Stomach (tissue), 4 donors: ENCODE measurements at regions not wholly inside any gene's neighbourhood (a gene's known extent, or its start where the extent isn't known, plus 50 kb on each side); places are given as distances from the start of the nearest gene placed in this dataset.

Source experiments
- POLR2A ChIP-seq, 4 donors: fragments of 450-650 bp; IDR thresholded peaks; one replicate each; pipeline ENCODE4 v1.6.1; 2016; ENCODE audit warnings: antibody characterized with exemption in 4 of 4, control low read depth in 2 of 4, mild to moderate bottlenecking in 1 of 4, moderate library complexity in 1 of 4
- POLR2AphosphoS5 ChIP-seq, 3 donors: sonication (generic); formaldehyde crosslinking; IDR thresholded peaks; one replicate each; pipeline ENCODE4 v1.6.1; 2016; ENCODE audit warnings: antibody characterized with exemption in 3 of 3
- TF ChIP-seq, protein P1 (sequence below), 7 experiments: fragments of 450-650 bp in 4 of 7; fragments of 200-600 bp in 3 of 7; sonication (generic) in 3 of 7; IDR thresholded peaks; one replicate each; pipeline ENCODE4 v1.5.1; 2016 to 2019; ENCODE audit warnings: antibody characterized with exemption in 7 of 7, control low read depth in 2 of 7, mild to moderate bottlenecking in 1 of 7

DNA sequence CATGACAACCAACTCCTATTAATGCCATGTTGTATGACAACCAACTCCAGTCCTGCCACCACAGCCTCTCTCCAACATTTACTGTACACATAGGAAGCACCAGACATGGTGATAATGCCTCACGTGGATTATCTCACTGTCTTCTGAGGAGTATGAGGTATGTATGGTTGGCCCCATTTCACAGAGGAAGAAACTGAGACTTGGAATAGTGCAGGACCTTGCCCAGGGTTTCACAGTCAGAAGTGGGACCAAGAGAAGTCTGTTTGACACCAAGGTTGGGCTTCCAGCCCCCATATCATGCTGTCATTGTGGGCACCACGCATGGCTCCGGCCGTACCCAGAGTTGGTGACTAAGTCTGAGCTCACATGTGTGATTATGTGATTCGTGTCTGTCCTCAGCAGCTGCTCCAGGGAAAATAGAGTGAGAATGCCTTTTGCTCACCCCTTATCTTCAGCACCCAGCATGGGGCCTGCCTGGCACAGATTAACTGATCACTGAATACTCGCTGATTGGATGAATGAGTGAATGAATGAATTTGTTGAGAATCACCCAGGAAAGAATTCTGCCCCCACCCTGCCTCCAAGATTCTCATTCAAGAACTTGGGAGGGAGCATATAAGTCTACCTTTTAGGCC lies 204.1 kb upstream of the NLRP1 start:
- TF ChIP-seq, protein P1, sequence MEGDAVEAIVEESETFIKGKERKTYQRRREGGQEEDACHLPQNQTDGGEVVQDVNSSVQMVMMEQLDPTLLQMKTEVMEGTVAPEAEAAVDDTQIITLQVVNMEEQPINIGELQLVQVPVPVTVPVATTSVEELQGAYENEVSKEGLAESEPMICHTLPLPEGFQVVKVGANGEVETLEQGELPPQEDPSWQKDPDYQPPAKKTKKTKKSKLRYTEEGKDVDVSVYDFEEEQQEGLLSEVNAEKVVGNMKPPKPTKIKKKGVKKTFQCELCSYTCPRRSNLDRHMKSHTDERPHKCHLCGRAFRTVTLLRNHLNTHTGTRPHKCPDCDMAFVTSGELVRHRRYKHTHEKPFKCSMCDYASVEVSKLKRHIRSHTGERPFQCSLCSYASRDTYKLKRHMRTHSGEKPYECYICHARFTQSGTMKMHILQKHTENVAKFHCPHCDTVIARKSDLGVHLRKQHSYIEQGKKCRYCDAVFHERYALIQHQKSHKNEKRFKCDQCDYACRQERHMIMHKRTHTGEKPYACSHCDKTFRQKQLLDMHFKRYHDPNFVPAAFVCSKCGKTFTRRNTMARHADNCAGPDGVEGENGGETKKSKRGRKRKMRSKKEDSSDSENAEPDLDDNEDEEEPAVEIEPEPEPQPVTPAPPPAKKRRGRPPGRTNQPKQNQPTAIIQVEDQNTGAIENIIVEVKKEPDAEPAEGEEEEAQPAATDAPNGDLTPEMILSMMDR (IDR thresholded peaks at IDR 0.05) = no peak
- TF ChIP-seq POLR2A (IDR thresholded peaks at IDR 0.05) = no peak
- no peak for TF ChIP-seq POLR2AphosphoS5 (IDR thresholded peaks at IDR 0.05)
